Mesendoderm (in vitro differentiated cells): ENCODE measurements at regions not wholly inside any gene's neighbourhood (a gene's known extent, or its start where the extent isn't known, plus 50 kb on each side); places are given as distances from the start of the nearest gene placed in this dataset.
"Not testable (repeated sequence)": the region's sequence is repeated elsewhere in the genome, so short reads cannot be mapped to it uniquely, and the experiment has no call there.

Experiments
- DNase-seq: peaks from one replicate; pipeline ENCODE4 v3.0.0; 2013
- H2AK5ac ChIP-seq: 2 replicates; pipeline ENCODE4 v1.6.1; 2013; ENCODE audit warnings: low read length, inconsistent platforms
- H2BK120ac ChIP-seq: 2 replicates; pipeline ENCODE4 v1.6.1; 2013; ENCODE audit warnings: low read depth, mild to moderate bottlenecking, low read length, moderate library complexity, mixed read lengths
- H2BK15ac ChIP-seq: replicated peaks from 2 replicates; pipeline ENCODE4 v1.6.1; 2013; ENCODE audit warnings: low read depth, mild to moderate bottlenecking, moderate library complexity
- H2BK5ac ChIP-seq: 2 replicates; pipeline ENCODE4 v1.6.1; 2013; ENCODE audit warnings: low read length, inconsistent platforms
- H3K18ac ChIP-seq: 2 replicates; pipeline ENCODE4 v1.6.1; 2013; ENCODE audit warnings: mild to moderate bottlenecking, low read length, mixed read lengths
- H3K23ac ChIP-seq: one replicate; pipeline ENCODE4 v1.6.1; 2013; ENCODE audit warnings: low read length
- H3K27ac ChIP-seq: 2 replicates; pipeline ENCODE4 v1.5.1; 2013; ENCODE audit warnings: low read depth, mild to moderate bottlenecking, inconsistent platforms, low read length, moderate library complexity
- H3K27me3 ChIP-seq: 2 replicates; pipeline ENCODE4 v1.6.1; 2013; ENCODE audit warnings: low read length, control low read depth, mild to moderate bottlenecking, inconsistent platforms; ENCODE audit not compliant: insufficient read depth, poor library complexity
- H3K36me3 ChIP-seq: 2 replicates; pipeline ENCODE4 v1.6.1; 2013; ENCODE audit warnings: low read length, inconsistent platforms; ENCODE audit not compliant: control insufficient read depth, insufficient read depth
- H3K4ac ChIP-seq: one replicate; pipeline ENCODE4 v1.6.1; 2013; ENCODE audit warnings: low read depth, mild to moderate bottlenecking, low read length, moderate library complexity
- H3K4me1 ChIP-seq: 2 replicates; pipeline ENCODE4 v1.6.1; 2013; ENCODE audit warnings: low read depth, low read length, inconsistent platforms; ENCODE audit not compliant: control insufficient read depth
- H3K4me2 ChIP-seq: 2 replicates; pipeline ENCODE4 v1.6.1; 2013; ENCODE audit warnings: low read length
- H3K4me3 ChIP-seq: 2 replicates; pipeline ENCODE4 v1.5.1; 2013; ENCODE audit warnings: mild to moderate bottlenecking, low read length
- H3K56ac ChIP-seq: one replicate; pipeline ENCODE4 v1.6.1; 2013; ENCODE audit warnings: low read length
- H3K79me1 ChIP-seq: 2 replicates; pipeline ENCODE4 v1.6.1; 2013; ENCODE audit warnings: low read length, inconsistent platforms
- H3K79me2 ChIP-seq: 2 replicates; pipeline ENCODE4 v1.6.1; 2013; ENCODE audit warnings: mild to moderate bottlenecking, low read length; ENCODE audit not compliant: control insufficient read depth, insufficient read depth
- H3K9ac ChIP-seq: 2 replicates; pipeline ENCODE4 v1.6.1; 2013; ENCODE audit warnings: low read length, inconsistent platforms
- H4K5ac ChIP-seq: one replicate; pipeline ENCODE4 v1.6.1; 2013; ENCODE audit warnings: low read length
- H4K8ac ChIP-seq: one replicate; pipeline ENCODE4 v1.6.1; 2013; ENCODE audit warnings: low read depth, mild to moderate bottlenecking, control low read depth, low read length, moderate library complexity
- WGBS: extraction: QIAGEN DNeasy Blood & Tissue Kit; methylation state at CpG from one replicate; pipeline ENCODE4 v1.1.7; 2013; ENCODE audit warnings: low lambda C conversion rate, missing lambda C conversion rate; ENCODE audit not compliant: insufficient coverage; ENCODE audit errors: extremely low coverage; 5-methylcytosine and 5-hydroxymethylcytosine counted together

DNA sequence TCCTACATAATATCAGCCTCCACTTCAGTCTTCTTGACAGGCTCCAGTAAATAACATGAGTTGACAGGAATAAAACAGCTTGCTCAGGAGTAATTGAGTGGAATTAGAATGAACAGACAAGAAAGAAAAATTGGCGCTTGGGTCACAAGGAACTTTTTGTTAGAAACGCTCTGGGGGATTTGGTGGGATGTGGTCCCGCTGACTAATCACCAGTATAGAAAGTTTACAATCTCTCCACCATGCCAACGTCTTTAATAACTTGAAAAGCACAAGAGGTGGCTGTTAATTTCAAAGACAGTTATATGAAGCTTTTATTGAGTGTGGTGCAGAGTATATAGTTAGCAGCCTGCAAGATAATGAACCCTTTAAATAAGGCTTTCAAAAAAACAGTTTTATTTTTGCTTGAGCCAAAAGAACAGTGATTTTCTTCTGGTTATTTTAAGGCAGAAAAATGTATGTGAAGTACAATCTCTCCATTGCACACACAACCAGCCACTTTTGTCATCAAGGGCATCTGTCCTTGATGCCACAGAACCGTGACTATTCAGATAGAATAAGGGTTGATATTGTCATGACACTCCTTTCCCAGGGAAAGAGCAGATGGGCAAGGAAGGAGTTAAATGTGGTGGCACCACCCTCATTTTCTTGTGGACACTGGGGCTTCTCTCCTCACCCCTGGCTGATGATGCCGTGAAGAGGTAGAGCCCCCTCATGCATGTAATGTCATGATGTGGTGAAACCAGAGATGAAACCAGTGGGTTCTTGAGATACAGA, 102.9 kb upstream of the CDC42EP3 start:
- WGBS: no CpG with 5 or more reads among the region's 6 CpGs
- not testable (repeated sequence) for H4K8ac ChIP-seq, H3K27ac ChIP-seq, H3K9ac ChIP-seq, H3K4me3 ChIP-seq, H2AK5ac ChIP-seq, H3K79me1 ChIP-seq, H4K5ac ChIP-seq, H3K27me3 ChIP-seq, H3K56ac ChIP-seq, H2BK120ac ChIP-seq, H3K4ac ChIP-seq, H3K18ac ChIP-seq, H3K4me1 ChIP-seq, H3K4me2 ChIP-seq, DNase-seq, H2BK5ac ChIP-seq, H3K36me3 ChIP-seq, H3K79me2 ChIP-seq, H3K23ac ChIP-seq, H2BK15ac ChIP-seq

DNA sequence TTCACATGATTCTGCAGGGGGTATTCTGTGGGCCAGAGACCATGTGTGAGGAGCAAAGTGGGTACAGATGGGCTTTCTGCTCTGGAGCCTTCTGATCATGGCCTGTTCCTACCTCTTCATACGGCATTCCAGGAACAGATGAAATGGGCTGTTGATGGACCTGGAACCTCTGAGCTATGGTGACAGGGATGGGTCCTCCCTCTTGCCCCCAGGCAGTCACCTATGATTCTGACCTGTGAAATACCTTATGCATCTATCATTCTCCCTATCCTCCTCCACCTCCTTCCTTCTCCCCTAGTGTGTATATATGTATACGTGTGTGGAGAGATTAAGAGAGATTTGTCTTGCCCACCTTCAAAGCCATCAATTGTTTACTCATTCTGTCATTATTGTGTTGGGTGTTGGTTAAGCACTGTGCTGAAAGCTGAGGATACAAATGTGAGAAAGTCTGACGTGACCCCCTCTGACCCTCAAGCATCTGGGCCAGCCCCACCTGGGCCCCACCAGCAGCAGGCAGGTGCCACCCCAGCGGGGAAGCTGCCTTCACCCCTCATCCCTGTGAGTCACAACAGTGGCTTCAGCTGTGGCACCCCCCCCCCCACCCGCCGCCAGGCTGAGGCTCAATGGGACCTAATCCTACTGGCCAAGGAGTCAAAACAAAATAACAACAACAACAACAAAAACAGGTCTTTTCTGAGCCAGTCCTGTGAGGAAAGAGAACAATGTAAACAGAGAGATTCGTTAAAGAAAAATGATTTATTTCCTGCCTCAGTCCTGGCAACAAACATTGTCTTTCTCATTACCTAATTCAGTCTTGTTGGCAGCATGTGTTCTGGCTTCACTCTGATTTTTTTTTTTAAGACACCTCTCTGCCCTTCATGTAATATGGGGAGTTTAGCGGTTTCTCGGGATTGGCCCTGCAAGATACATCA, 103.8 kb upstream of the CDC42EP3 start:
- no peak overlapping the region for H3K18ac ChIP-seq
- no peak overlapping the region for H4K5ac ChIP-seq
- H2BK15ac ChIP-seq: no peak overlapping the region
- H3K56ac ChIP-seq: no peak overlapping the region
- H2AK5ac ChIP-seq: no peak overlapping the region
- no peaks in the 10 kb centered on the region for H3K79me1 ChIP-seq
- no peak overlapping the region for H2BK120ac ChIP-seq
- H3K79me2 ChIP-seq: no peaks in the 10 kb centered on the region
- H3K4ac ChIP-seq: no peak overlapping the region
- no peak overlapping the region for H4K8ac ChIP-seq
- H3K4me3 ChIP-seq: no peak overlapping the region
- no peak overlapping the region for H3K4me2 ChIP-seq
- H3K27ac ChIP-seq: peak overlapping the region; percentile 5
- no peak overlapping the region for H3K9ac ChIP-seq
- DNase-seq: no peak
- no peaks in the 10 kb centered on the region for H3K27me3 ChIP-seq
- H2BK5ac ChIP-seq: no peak overlapping the region
- no CpG with 5 or more reads among the region's 9 CpGs for WGBS
- H3K36me3 ChIP-seq: no peaks in the 10 kb centered on the region
- no peaks in the 10 kb centered on the region for H3K4me1 ChIP-seq
- H3K23ac ChIP-seq: no peak overlapping the region

DNA sequence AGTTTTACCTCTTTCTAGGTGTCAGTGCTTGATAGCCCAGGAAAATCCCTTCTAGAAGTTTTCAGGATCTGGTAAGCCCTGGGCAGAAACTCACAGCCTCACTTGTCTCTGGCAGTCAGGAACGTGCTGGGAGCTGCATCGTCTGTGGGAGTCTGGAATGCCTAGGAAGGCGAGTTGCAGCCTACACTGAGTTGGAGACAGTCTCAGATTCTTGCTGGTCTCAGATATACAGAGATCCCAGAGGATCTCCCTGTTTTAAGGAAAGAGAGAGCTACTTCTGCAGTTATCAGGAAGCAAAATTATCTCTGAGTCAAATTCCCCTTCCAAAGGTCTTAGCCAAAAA, 104.4 kb upstream of the CDC42EP3 start:
- no peak overlapping the region for H2AK5ac ChIP-seq
- H2BK120ac ChIP-seq: no peak overlapping the region
- H4K5ac ChIP-seq: no peak overlapping the region
- peak; percentile 54 for DNase-seq
- no peak overlapping the region for H2BK5ac ChIP-seq
- H3K27me3 ChIP-seq: no peaks in the 10 kb centered on the region
- no peaks in the 10 kb centered on the region for H3K79me1 ChIP-seq
- H2BK15ac ChIP-seq: no peak overlapping the region
- WGBS: no CpG with 5 or more reads among the region's 3 CpGs
- no peak overlapping the region for H4K8ac ChIP-seq
- no peak overlapping the region for H3K18ac ChIP-seq
- peak overlapping the region; percentile 5 for H3K27ac ChIP-seq
- H3K23ac ChIP-seq: no peak overlapping the region
- H3K4me3 ChIP-seq: no peak overlapping the region
- no peaks in the 10 kb centered on the region for H3K36me3 ChIP-seq
- H3K4me2 ChIP-seq: no peak overlapping the region
- H3K4ac ChIP-seq: no peak overlapping the region
- no peaks in the 10 kb centered on the region for H3K4me1 ChIP-seq
- H3K9ac ChIP-seq: no peak overlapping the region
- H3K79me2 ChIP-seq: no peaks in the 10 kb centered on the region
- H3K56ac ChIP-seq: no peak overlapping the region

DNA sequence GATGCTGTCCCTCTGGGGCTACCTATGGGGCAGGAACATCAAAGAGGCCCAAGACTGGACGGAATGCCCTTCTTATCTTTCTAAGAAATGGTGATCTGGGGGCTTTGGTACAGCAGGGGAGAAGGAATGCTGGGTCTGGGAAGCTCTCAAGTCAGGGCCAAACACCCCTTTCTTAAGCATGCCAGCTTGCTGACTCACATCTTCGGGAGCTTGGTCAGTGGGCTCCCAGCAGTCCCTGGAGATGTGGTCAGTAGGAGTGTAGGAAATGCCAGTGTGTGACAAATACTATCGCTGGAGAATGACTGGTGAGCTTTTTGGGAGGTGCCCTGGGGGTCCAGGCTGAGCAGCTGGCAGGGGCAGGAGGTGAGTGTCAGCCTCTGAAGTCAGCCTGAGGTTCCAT, 105.0 kb upstream of the CDC42EP3 start:
- Histone ChIP-seq H3K4me3 (no peak overlapping the region), H3K36me3 (no peaks in the 10 kb centered on the region), H3K56ac (no peak overlapping the region), H3K18ac (no peak overlapping the region), H3K4me1 (no peaks in the 10 kb centered on the region), H2BK15ac (no peak overlapping the region), H3K79me2 (no peaks in the 10 kb centered on the region), H3K4me2 (no peak overlapping the region), H3K9ac (no peak overlapping the region), H3K27ac (no peak overlapping the region), H3K23ac (no peak overlapping the region), H3K27me3 (no peaks in the 10 kb centered on the region), H2BK120ac (no peak overlapping the region), H2BK5ac (no peak overlapping the region), H4K8ac (no peak overlapping the region), H3K79me1 (no peaks in the 10 kb centered on the region), H4K5ac (no peak overlapping the region), H2AK5ac (no peak overlapping the region), H3K4ac (no peak overlapping the region)
- no CpG with 5 or more reads among the region's 3 CpGs for WGBS
- peak; percentile 89 for DNase-seq

DNA sequence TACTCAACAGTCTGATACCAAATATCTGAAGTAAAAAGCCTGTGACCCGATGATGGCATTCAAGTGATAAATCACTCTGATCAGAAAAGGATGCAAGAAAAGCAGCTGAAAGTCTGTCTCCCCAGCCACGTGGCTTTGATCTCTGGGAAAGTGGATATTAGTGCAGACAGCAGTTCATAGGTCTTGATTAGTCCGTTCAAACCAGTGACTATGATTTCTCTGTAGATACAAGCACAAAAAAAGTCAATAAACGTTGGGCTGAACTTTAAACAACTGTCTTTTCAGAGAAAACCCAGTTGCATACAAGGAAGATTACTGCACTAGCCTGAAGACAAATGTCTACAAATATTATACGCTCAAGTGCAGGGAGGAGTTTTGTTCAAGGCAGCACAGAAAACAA, 107.7 kb upstream of the CDC42EP3 start:
- H2BK120ac ChIP-seq: no peak overlapping the region
- H3K4me2 ChIP-seq: no peak overlapping the region
- H3K36me3 ChIP-seq: no peaks in the 10 kb centered on the region
- H2BK15ac ChIP-seq: no peak overlapping the region
- no peak overlapping the region for H4K5ac ChIP-seq
- no CpG with 5 or more reads among the region's 5 CpGs for WGBS
- H3K27me3 ChIP-seq: no peaks in the 10 kb centered on the region
- no peak overlapping the region for H3K4me3 ChIP-seq
- H3K18ac ChIP-seq: no peak overlapping the region
- H3K56ac ChIP-seq: no peak overlapping the region
- H3K23ac ChIP-seq: no peak overlapping the region
- no peak overlapping the region for H4K8ac ChIP-seq
- H3K79me1 ChIP-seq: no peaks in the 10 kb centered on the region
- DNase-seq: no peak
- H3K79me2 ChIP-seq: no peaks in the 10 kb centered on the region
- H3K4ac ChIP-seq: no peak overlapping the region
- H2BK5ac ChIP-seq: no peak overlapping the region
- H3K4me1 ChIP-seq: no peaks in the 10 kb centered on the region
- no peak overlapping the region for H2AK5ac ChIP-seq
- no peak overlapping the region for H3K9ac ChIP-seq
- no peak overlapping the region for H3K27ac ChIP-seq
